ENCODE measurements at regions not wholly inside any gene's neighbourhood (a gene's known extent, or its start where the extent isn't known, plus 50 kb on each side); places are given as distances from the start of the nearest gene placed in this dataset.

GRCh38 chr6:43913375-43914271 is 143.6 kb downstream of the VEGFA start:
- no peaks in the 10 kb centered on the region for H3K9me3 ChIP-seq
- H3K36me3 ChIP-seq, result no peaks in the 10 kb centered on the region
- H3K4me3 ChIP-seq, result no peak overlapping the region
- no peak for TF ChIP-seq POLR2AphosphoS5 (IDR thresholded peaks at IDR 0.05)
- TF ChIP-seq POLR2A (IDR thresholded peaks at IDR 0.05), result no peak
- no peak for TF ChIP-seq CTCF (IDR thresholded peaks at IDR 0.05)
- no peaks in the 10 kb centered on the region for H3K27me3 ChIP-seq (replicated peaks; ENCODE audit: insufficient read depth)
- H3K27ac ChIP-seq, result no peak overlapping the region
- DNase-seq (ENCODE audit: low spot score), result no peak
- 70% methylated on average over 4 of the region's 4 CpGs for WGBS
- H3K4me1 ChIP-seq (replicated peaks), result no peaks in the 10 kb centered on the region
- intact Hi-C loops (cut with DNase I), result no loop called here

- H3K9me3 ChIP-seq, result no peaks in the 10 kb centered on the region
- no peaks in the 10 kb centered on the region for H3K4me1 ChIP-seq (replicated peaks)
- TF ChIP-seq POLR2AphosphoS5 (IDR thresholded peaks at IDR 0.05) (no peak), CTCF (IDR thresholded peaks at IDR 0.05) (no peak), POLR2A (IDR thresholded peaks at IDR 0.05) (no peak)
- H3K27ac ChIP-seq, result no peak overlapping the region
- H3K4me3 ChIP-seq, result no peak overlapping the region
- intact Hi-C loops (cut with DNase I), result no loop called here
- DNase-seq (ENCODE audit: low spot score), result no peak
- 87% methylated on average over 13 of the region's 14 CpGs for WGBS
- no peaks in the 10 kb centered on the region for H3K36me3 ChIP-seq
- H3K27me3 ChIP-seq (replicated peaks; ENCODE audit: insufficient read depth), result no peaks in the 10 kb centered on the region
Measured at GRCh38 chr6:43912598-43913371, 142.8 kb downstream of the VEGFA start.

GRCh38 chr6:43912116-43912577 is 142.1 kb downstream of the VEGFA start:
- no peak overlapping the region for H3K27ac ChIP-seq
- intact Hi-C loops (cut with DNase I), result no loop called here
- H3K27me3 ChIP-seq (replicated peaks; ENCODE audit: insufficient read depth), result no peaks in the 10 kb centered on the region
- 88% methylated on average over 7 of the region's 7 CpGs for WGBS
- no peak for DNase-seq (ENCODE audit: low spot score)
- TF ChIP-seq CTCF (IDR thresholded peaks at IDR 0.05) (no peak), POLR2A (IDR thresholded peaks at IDR 0.05) (no peak), POLR2AphosphoS5 (IDR thresholded peaks at IDR 0.05) (no peak)
- no peaks in the 10 kb centered on the region for H3K9me3 ChIP-seq
- no peaks in the 10 kb centered on the region for H3K4me1 ChIP-seq (replicated peaks)
- no peak overlapping the region for H3K4me3 ChIP-seq
- H3K36me3 ChIP-seq, result no peaks in the 10 kb centered on the region

- H3K27me3 ChIP-seq (replicated peaks; ENCODE audit: insufficient read depth), result no peaks in the 10 kb centered on the region
- no peak overlapping the region for H3K27ac ChIP-seq
- no peak for DNase-seq (ENCODE audit: low spot score)
- no peak overlapping the region for H3K4me3 ChIP-seq
- TF ChIP-seq CTCF (IDR thresholded peaks at IDR 0.05) (no peak), POLR2A (IDR thresholded peaks at IDR 0.05) (no peak), POLR2AphosphoS5 (IDR thresholded peaks at IDR 0.05) (no peak)
- H3K4me1 ChIP-seq (replicated peaks), result no peaks in the 10 kb centered on the region
- 85% methylated on average over 8 of the region's 8 CpGs for WGBS
- intact Hi-C loops (cut with DNase I), result no loop called here
- H3K9me3 ChIP-seq, result no peaks in the 10 kb centered on the region
- H3K36me3 ChIP-seq, result no peaks in the 10 kb centered on the region
Measured at GRCh38 chr6:43911354-43912115, 141.5 kb downstream of the VEGFA start.

All from prostate gland (tissue), 2 donors.